ENCODE measurements at regions not wholly inside any gene's neighbourhood (a gene's known extent, or its start where the extent isn't known, plus 50 kb on each side); places are given as distances from the start of the nearest gene placed in this dataset.

GRCh38 chr12:124713041-124713435 is 145.6 kb upstream of the NCOR2 start:
- no peaks in the 10 kb centered on the region for H3K9me3 Mint-ChIP-seq (ENCODE audit: unreplicated experiment)
- ChIA-PET POLR2A (no interaction called here), CTCF (no interaction called here)
- H3K4me1 Mint-ChIP-seq (ENCODE audit: insufficient read depth, unreplicated experiment), result peaks cover 13% of the 10 kb centered on the region
- H3K27ac Mint-ChIP-seq (ENCODE audit: low read depth, unreplicated experiment), result no peak overlapping the region
- intact Hi-C loops (cut with micrococcal nuclease), result no loop called here
- DNase-seq (ENCODE audit: unreplicated experiment), result no peak
- no peak overlapping the region for H3K4me3 Mint-ChIP-seq (ENCODE audit: unreplicated experiment)
- TF ChIP-seq CTCF (IDR thresholded peaks at IDR 0.05; ENCODE audit: unreplicated experiment), result no peak
- BruUV-seq (replicated peaks), result no TSS peak
- H3K36me3 Mint-ChIP-seq (ENCODE audit: insufficient read depth, unreplicated experiment), result no peaks in the 10 kb centered on the region
- no peaks in the 10 kb centered on the region for H3K27me3 Mint-ChIP-seq (ENCODE audit: insufficient read depth, unreplicated experiment)

GRCh38 chr12:124711344-124711743 is 143.9 kb upstream of the NCOR2 start:
- Mint-ChIP-seq H3K36me3 (ENCODE audit: insufficient read depth, unreplicated experiment) (no peaks in the 10 kb centered on the region), H3K27me3 (ENCODE audit: insufficient read depth, unreplicated experiment) (no peaks in the 10 kb centered on the region), H3K4me3 (ENCODE audit: unreplicated experiment) (no peak overlapping the region), H3K9me3 (ENCODE audit: unreplicated experiment) (no peaks in the 10 kb centered on the region), H3K4me1 (ENCODE audit: insufficient read depth, unreplicated experiment) (peaks cover 13% of the 10 kb centered on the region), H3K27ac (ENCODE audit: low read depth, unreplicated experiment) (no peak overlapping the region)
- BruUV-seq (replicated peaks), result no TSS peak
- no peak for DNase-seq (ENCODE audit: unreplicated experiment)
- intact Hi-C loops (cut with micrococcal nuclease), result no loop called here
- CTCF ChIA-PET, result interaction anchor here (0.6 to 0.7 kb wide), 2 partner anchors 109 to 142 kb away, joined by 3 to 4 read pairs; no protein-coding TSS in a partner anchor
- POLR2A ChIA-PET, result interaction anchor here (0.7 to 1.0 kb wide), 2 partner anchors 26 to 84 kb away, joined by 3 read pairs; no protein-coding TSS in a partner anchor
- TF ChIP-seq CTCF (IDR thresholded peaks at IDR 0.05; ENCODE audit: unreplicated experiment), result no peak

GRCh38 chr12:124709722-124710687 is 142.6 kb upstream of the NCOR2 start:
- TF ChIP-seq CTCF (IDR thresholded peaks at IDR 0.05; ENCODE audit: unreplicated experiment), result no peak
- no peak overlapping the region for H3K4me3 Mint-ChIP-seq (ENCODE audit: unreplicated experiment)
- no peaks in the 10 kb centered on the region for H3K9me3 Mint-ChIP-seq (ENCODE audit: unreplicated experiment)
- ChIA-PET POLR2A (interaction anchor here (0.7 to 1.6 kb wide), 2 partner anchors 17 to 584 kb away, joined by 3 to 4 read pairs; no protein-coding TSS in a partner anchor), CTCF (interaction anchor here (1.5 kb wide), 2 partner anchors 11 kb away, joined by 3 read pairs; no protein-coding TSS in a partner anchor)
- no TSS peak for BruUV-seq (replicated peaks)
- H3K27ac Mint-ChIP-seq (ENCODE audit: low read depth, unreplicated experiment), result no peak overlapping the region
- H3K4me1 Mint-ChIP-seq (ENCODE audit: insufficient read depth, unreplicated experiment), result peaks cover 3% of the 10 kb centered on the region
- intact Hi-C loops (cut with micrococcal nuclease), result no loop called here
- no peak for DNase-seq (ENCODE audit: unreplicated experiment)
- H3K27me3 Mint-ChIP-seq (ENCODE audit: insufficient read depth, unreplicated experiment), result no peaks in the 10 kb centered on the region
- H3K36me3 Mint-ChIP-seq (ENCODE audit: insufficient read depth, unreplicated experiment), result no peaks in the 10 kb centered on the region

- no peak for DNase-seq (ENCODE audit: unreplicated experiment)
- POLR2A ChIA-PET, result no interaction called here
- Mint-ChIP-seq H3K4me3 (ENCODE audit: unreplicated experiment) (no peak overlapping the region), H3K36me3 (ENCODE audit: insufficient read depth, unreplicated experiment) (no peaks in the 10 kb centered on the region), H3K27me3 (ENCODE audit: insufficient read depth, unreplicated experiment) (no peaks in the 10 kb centered on the region), H3K9me3 (ENCODE audit: unreplicated experiment) (no peaks in the 10 kb centered on the region), H3K4me1 (ENCODE audit: insufficient read depth, unreplicated experiment) (no peaks in the 10 kb centered on the region), H3K27ac (ENCODE audit: low read depth, unreplicated experiment) (no peak overlapping the region)
- no peak for TF ChIP-seq CTCF (IDR thresholded peaks at IDR 0.05; ENCODE audit: unreplicated experiment)
- CTCF ChIA-PET, result interaction anchor here (0.5 kb wide), 1 partner anchor 195 kb away, joined by 4 read pairs; no protein-coding TSS in a partner anchor
- intact Hi-C loops (cut with micrococcal nuclease), result no loop called here
- BruUV-seq (replicated peaks), result no TSS peak
Measured at GRCh38 chr12:124707316-124707715, 139.9 kb upstream of the NCOR2 start.

Measured in MCF 10A (cell line).